B cell (primary cell): ENCODE measurements at regions not wholly inside any gene's neighbourhood (a gene's known extent, or its start where the extent isn't known, plus 50 kb on each side); places are given as distances from the start of the nearest gene placed in this dataset.

Experiments
- CTCF ChIP-seq: fragments of 200-600 bp; IDR thresholded peaks from one replicate; pipeline ENCODE4 v1.8.0; 2022; ENCODE audit warnings: antibody characterized with exemption, mild to moderate bottlenecking
- EZH2 ChIP-seq: IDR thresholded peaks from 2 replicates; pipeline ENCODE4 v1.6.1; 2012; ENCODE audit warnings: borderline replicate concordance, low read depth, mild to moderate bottlenecking, moderate library complexity, low read length; ENCODE audit not compliant: insufficient read depth, poor library complexity, severe bottlenecking

GRCh38 chr15:91444656-91445055 lies 344.6 kb downstream of the SV2B start:
- TF ChIP-seq CTCF (no peak), EZH2 (no peak)
